HG03097 (cell line): ENCODE measurements at regions not wholly inside any gene's neighbourhood (a gene's known extent, or its start where the extent isn't known, plus 50 kb on each side); places are given as distances from the start of the nearest gene placed in this dataset.

ENCODE experiments used
- ATAC-seq: cut with Tn5 transposase; IDR thresholded peaks from one replicate; pipeline ENCODE4 v1.9.1; 2021; ENCODE audit not compliant: unreplicated experiment, low FRiP score

- no peak for ATAC-seq
Observed at GRCh38 chr9:26426551-26427131, 466.0 kb downstream of the CAAP1 start.

GRCh38 chr9:26418480-26418879 lies 474.1 kb downstream of the CAAP1 start:
- no peak for ATAC-seq

DNA sequence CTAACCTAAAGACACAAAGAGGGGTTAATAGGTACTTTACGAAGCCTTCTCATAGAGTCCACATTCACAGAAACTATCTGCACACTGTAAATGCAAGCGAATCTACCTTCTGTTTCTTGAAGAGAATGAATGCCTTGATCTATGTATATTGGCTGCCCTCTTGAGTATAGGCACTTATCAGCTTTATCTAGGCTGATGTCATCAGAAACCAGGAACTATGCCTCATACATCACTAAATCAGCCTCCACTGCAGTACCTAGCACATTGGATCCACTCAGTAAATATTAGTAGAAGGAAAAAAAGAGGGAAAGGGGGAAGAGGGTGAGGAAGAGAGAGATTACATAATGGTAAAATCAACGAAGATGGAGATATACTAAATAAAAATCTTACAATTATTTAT lies 477.1 kb downstream of the CAAP1 start:
- ATAC-seq, result no peak

GRCh38 chr9:26413611-26414010 lies 479.0 kb downstream of the CAAP1 start:
- no peak for ATAC-seq

- no peak for ATAC-seq
Observed at GRCh38 chr9:26412446-26412845, 480.2 kb downstream of the CAAP1 start.

DNA sequence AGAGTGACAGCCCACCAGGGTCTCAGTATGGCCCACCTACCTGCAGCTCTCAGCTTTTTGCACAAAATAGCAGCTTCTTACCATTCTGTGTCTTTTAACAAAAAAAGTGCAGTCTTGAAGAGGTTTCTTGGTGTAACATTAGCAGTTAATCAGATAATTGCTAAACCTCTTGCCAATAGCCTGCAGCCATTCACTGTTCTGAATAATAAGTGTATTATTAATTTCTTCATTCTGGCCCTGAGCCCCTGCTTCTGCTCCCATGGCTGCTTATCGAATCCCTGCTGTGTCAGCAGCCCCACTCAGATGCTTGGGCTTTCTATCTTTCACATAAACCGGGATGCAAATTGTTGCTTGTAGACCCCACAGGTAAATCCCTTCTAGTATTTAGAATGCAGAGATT lies 485.9 kb downstream of the CAAP1 start:
- no peak for ATAC-seq

GRCh38 chr9:26399556-26399955 lies 493.0 kb downstream of the CAAP1 start:
- no peak for ATAC-seq

DNA sequence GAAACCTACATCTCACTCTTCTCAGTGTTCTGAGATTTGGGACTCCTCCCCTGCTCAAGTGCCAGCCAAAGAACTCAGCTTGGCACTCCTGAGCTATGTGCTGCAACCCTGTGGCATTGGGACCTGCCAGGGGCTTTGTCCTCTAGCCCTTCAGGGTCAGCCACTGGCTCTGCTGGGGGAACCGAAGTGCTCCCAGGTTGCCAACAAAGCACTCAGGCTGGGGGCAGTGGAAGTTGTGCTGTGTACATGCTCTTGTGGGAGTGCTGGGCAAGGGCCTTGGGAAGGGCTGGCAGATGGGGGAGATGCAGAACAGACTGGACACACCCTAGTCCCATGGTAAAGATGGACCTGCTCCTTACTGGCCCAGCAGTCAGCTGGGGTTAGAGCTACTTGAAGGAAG lies 498.6 kb downstream of the CAAP1 start:
- no peak for ATAC-seq

DNA sequence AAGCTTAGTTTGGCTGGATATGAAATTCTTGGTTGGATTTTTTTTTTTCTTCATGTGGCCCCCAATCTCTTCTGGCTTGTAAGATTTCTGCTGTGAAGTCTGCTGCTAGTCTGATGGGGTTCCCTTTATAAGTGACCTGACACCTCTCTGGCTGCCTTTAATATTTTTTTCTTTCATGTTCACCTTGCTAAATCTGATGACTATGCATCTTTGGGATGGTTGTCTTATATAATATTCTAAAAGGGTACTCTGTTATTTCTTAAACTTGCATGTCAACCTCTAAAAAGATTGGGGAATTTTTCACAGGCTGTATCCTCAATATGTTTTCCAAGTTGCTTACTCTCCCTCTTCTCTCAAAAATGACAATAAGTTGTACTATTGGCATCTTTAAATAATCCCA lies 500.0 kb downstream of the CAAP1 start:
- no peak for ATAC-seq

DNA sequence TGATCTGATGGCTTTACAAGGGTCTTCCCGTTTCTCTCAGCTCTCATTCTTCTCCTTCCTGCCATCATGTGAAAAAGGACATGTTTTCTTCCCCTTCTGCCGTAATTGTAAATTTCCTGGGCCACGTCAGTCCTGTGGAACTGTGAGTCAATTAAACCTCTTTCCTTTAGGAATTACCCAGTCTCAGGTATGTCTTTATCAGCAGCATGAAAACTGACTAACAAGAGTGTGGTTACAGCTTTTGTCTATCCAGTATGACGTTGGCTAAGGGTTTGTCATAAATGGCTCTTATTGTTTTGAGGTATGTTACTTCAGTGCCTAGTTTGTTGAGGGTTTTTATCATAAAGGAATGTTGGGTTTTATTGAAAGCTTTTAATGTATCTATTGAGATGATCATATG lies 501.6 kb downstream of the CAAP1 start:
- no peak for ATAC-seq

DNA sequence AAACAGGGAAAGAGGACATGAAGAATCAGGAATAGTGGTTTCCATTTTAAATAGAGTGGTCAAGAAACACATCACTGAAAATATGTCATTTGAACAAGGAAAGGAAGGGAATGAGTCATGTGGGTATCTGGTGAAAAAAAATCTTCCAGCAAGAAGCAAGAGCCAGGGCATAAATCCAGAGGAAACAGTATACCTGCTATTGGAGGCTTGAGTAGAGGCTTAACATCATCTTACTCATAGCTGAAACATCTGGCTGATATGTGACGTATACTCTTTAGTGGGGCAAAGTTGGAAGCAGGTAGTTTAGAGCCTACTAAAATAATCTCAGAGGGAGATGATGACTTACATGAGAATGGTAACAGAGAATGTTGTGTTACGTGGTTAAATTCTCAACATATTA lies 517.2 kb downstream of the CAAP1 start:
- no peak for ATAC-seq

DNA sequence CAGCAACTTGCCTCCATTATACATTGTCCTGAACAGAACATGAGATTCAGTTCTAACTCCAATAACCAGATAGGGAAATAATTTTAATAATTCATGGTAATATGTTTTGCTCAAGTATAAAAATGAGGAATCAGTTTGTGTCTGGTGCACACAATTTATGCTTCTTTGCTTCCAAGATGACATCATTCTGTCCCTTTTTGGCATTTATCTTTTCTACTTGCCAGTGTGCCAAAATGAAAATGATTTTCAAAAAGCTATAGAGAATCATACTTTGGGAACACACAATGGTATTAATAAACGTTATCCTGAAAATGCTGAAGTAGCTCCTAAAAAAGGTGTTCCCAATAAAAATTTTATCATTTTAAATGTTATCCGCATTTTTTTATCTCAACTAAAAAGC lies 519.0 kb downstream of the CAAP1 start:
- ATAC-seq, result no peak

DNA sequence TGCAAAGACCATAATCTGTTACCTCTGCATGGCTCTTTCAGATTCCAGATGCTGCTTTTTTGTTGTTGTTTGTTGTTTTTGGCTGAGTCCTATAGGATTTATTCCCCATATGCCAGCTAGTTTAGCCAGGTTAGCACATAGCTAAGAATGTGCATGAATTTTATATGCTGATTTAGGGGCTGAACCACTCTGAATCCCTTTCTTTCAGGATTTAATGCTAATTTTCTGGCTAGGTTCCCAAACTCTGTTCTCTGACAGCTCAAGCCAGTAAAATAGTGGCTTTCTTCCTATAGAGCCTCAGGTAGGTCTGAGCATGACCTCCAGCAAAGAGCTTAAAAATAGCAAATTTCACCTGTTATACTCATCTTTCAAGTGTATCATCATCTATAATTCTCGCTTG lies 521.4 kb downstream of the CAAP1 start:
- no peak for ATAC-seq

DNA sequence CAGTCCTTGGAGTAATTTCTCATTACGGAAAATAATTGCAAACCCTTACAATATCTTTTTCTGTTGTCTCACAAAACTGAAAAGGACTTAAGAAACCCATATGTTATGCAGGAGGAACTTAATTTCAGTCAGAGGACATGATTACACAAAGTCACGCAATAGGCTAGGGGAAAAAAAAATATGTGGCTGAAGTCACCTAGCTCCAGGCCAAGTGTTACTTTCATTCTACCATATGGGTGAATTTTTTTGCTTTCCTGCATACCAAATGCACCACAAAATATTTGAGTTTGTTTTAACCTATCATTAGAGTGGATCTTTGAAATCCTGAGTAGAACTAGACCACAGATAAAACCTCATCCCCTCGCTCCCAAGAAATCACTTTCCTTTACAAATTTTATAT lies 523.5 kb downstream of the CAAP1 start:
- ATAC-seq, result no peak

DNA sequence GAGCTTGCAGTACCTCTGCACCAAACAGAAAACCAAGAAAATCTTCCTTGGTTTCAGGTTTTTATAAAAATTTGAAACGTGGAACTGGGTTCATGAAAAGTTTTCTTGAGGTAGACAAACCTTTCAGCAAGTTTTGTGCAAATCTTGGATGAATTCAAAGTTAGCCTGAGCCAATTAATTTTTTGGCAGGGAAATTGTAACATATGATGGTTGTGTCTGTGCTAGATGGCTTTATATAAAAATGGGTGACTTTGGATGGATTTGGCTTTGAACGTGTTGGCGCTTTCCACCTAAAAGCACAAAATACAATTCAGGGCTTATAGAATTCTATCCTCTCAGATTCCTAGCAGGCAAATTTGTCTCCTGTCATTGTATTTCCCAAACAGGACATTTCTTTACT lies 524.4 kb downstream of the CAAP1 start:
- no peak for ATAC-seq

- no peak for ATAC-seq
Observed at GRCh38 chr9:26361010-26361409, 531.6 kb downstream of the CAAP1 start.

DNA sequence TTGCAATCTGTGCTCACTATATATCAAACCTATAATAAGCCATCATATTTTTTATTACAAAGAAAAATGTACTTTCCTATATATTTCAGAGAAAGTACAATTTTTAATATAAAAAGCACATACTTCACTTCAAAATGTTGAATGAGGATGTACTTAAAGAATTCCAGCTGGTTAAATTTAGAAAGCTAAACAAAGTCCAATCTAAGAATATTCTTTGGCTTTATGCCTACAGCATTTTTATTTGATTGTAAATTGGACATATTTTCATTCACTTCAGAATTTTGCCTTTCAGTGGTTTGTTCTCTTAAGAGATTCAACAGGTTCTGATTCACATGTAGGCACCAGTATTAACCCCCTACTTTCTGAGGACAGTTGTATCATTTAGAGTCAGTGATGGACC lies 533.8 kb downstream of the CAAP1 start:
- no peak for ATAC-seq

- ATAC-seq, result no peak
Observed at GRCh38 chr9:26357803-26358344, 534.7 kb downstream of the CAAP1 start.

DNA sequence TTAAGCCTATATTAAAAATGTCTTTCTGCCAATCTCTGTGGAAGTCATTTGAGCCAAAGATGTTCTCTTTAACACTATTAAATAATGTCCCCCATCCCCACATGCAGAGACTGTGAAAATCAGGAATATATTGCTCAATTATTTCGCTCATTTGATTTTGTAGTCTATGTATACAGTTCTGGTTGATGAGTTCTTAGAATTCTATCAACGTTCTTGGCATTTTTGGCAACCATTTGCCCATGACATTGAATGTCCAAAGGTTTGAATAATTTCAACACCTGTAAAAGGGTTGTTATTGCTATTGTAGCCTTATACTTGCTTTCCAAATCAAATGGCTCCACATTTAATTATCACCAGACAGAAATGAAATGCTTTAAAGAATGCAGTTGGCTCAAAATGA lies 536.1 kb downstream of the CAAP1 start:
- no peak for ATAC-seq

- ATAC-seq, result no peak
Observed at GRCh38 chr9:26346942-26347477, 545.6 kb downstream of the CAAP1 start.

DNA sequence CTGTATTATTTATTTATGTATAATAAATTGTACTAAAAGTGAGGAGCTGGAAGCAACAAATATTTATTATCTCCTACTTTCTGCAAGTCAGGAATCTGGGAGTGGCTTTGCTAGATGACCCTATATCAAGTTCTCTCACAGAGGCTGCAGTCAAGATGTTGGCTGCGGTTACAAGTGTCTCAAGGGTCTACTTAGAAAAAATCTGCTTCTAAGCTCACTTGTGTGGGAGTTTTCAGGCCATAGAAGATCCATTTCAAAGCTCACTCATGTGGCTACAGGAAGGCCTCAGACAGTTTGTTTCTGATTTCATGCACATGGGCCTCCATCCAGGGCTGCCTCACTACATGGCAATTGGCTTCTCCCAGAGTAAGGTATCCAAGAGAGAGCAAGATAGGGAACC lies 551.1 kb downstream of the CAAP1 start:
- no peak for ATAC-seq

- no peak for ATAC-seq
Observed at GRCh38 chr9:26339796-26340195, 552.8 kb downstream of the CAAP1 start.

GRCh38 chr9:26335116-26335515 lies 557.5 kb downstream of the CAAP1 start:
- no peak for ATAC-seq
